IMR-90 (cell line): ENCODE measurements at regions not wholly inside any gene's neighbourhood (a gene's known extent, or its start where the extent isn't known, plus 50 kb on each side); places are given as distances from the start of the nearest gene placed in this dataset.

ENCODE experiments used
- FOS ChIP-seq: fragments of 150-350 bp; IDR thresholded peaks from 2 replicates; pipeline ENCODE4 v1.6.1; 2016; ENCODE audit warnings: low read depth, low read length
- MAZ ChIP-seq: IDR thresholded peaks from 2 replicates; pipeline ENCODE4 v1.6.1; 2012; ENCODE audit warnings: low read depth, mild to moderate bottlenecking, low read length, improper control_type of control experiment, moderate library complexity, borderline replicate concordance
- MXI1 ChIP-seq: IDR thresholded peaks from 2 replicates; pipeline ENCODE4 v1.6.1; 2012; ENCODE audit warnings: low read depth, mild to moderate bottlenecking, low read length, moderate library complexity, borderline replicate concordance
- POLR2A ChIP-seq: IDR thresholded peaks from 2 replicates; pipeline ENCODE4 v1.6.1; 2012; ENCODE audit warnings: mild to moderate bottlenecking, low read depth, low read length
- RFX5 ChIP-seq: IDR thresholded peaks from 2 replicates; pipeline ENCODE4 v1.8.0; 2012; ENCODE audit warnings: low read depth, mild to moderate bottlenecking, low read length, moderate library complexity
- SMC3 ChIP-seq: fragments of 150-350 bp; IDR thresholded peaks from 2 replicates; pipeline ENCODE4 v1.6.1; 2016; ENCODE audit warnings: low read depth, mild to moderate bottlenecking, antibody characterized with exemption, low read length, moderate library complexity
- TF ChIP-seq, protein P1 (sequence below): conservative IDR thresholded peaks from 2 replicates; pipeline ENCODE4 v1.5.1; 2012; ENCODE audit warnings: mild to moderate bottlenecking, low read depth, low read length, improper control_type of control experiment

DNA sequence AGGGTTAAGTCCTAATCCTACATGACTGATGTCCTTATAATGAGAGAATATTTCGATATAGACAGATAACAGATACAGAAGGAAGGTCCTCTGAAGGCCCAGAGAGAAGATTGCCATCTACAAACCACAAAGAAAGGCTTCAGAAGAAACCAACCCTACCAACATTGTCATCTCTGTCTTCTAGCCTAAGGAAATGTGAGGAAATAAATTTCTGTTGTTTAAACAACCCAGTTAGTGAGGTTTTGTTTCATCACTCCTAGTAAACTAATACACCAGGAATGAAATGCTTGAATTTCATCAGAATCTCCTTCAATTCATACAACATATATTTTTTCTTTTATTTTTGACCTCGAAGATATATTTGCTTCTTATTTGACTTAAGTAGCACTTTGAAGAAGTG is 1527.8 kb downstream of the STIM2 start:
- TF ChIP-seq, protein P1, sequence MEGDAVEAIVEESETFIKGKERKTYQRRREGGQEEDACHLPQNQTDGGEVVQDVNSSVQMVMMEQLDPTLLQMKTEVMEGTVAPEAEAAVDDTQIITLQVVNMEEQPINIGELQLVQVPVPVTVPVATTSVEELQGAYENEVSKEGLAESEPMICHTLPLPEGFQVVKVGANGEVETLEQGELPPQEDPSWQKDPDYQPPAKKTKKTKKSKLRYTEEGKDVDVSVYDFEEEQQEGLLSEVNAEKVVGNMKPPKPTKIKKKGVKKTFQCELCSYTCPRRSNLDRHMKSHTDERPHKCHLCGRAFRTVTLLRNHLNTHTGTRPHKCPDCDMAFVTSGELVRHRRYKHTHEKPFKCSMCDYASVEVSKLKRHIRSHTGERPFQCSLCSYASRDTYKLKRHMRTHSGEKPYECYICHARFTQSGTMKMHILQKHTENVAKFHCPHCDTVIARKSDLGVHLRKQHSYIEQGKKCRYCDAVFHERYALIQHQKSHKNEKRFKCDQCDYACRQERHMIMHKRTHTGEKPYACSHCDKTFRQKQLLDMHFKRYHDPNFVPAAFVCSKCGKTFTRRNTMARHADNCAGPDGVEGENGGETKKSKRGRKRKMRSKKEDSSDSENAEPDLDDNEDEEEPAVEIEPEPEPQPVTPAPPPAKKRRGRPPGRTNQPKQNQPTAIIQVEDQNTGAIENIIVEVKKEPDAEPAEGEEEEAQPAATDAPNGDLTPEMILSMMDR, result no peak
- TF ChIP-seq MXI1 (no peak), POLR2A (no peak), RFX5 (no peak), FOS (no peak), SMC3 (no peak), MAZ (no peak)
